PC-3 (cell line): ENCODE measurements at regions not wholly inside any gene's neighbourhood (a gene's known extent, or its start where the extent isn't known, plus 50 kb on each side); places are given as distances from the start of the nearest gene placed in this dataset.

Experiments used
- EZH2 ChIP-seq: fragments of 300-600 bp; sonication (generic); IDR thresholded peaks from one replicate; pipeline ENCODE4 v1.6.1; 2017; ENCODE audit warnings: antibody characterized with exemption, mild to moderate bottlenecking, low read length; ENCODE audit not compliant: unreplicated experiment
- TF ChIP-seq, protein P1 (sequence below): fragments of 300-600 bp; sonication (generic); conservative IDR thresholded peaks from 2 replicates; pipeline ENCODE4 v1.5.1; 2017; ENCODE audit warnings: antibody characterized with exemption, low read depth, mild to moderate bottlenecking, low read length

DNA sequence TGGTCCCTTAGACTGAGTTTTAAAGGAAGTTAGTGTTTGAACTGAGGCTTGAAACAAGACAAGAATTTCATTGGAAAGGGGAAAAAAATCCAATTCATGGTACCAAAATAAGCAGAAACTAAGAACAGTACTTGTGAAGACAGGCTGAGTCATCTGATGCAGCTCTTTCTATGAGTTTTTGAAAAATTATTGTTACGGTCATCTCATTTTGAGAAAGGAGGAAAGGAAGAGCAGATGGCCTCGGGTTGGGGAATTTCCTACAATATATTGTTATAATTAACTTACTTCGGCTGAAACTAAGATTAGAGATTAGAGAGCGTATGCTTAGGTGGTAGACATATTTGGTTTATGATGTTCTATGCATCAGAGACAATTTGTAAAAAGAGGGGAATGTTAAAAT, 2164.8 kb upstream of the AGA start:
- TF ChIP-seq, protein P1, sequence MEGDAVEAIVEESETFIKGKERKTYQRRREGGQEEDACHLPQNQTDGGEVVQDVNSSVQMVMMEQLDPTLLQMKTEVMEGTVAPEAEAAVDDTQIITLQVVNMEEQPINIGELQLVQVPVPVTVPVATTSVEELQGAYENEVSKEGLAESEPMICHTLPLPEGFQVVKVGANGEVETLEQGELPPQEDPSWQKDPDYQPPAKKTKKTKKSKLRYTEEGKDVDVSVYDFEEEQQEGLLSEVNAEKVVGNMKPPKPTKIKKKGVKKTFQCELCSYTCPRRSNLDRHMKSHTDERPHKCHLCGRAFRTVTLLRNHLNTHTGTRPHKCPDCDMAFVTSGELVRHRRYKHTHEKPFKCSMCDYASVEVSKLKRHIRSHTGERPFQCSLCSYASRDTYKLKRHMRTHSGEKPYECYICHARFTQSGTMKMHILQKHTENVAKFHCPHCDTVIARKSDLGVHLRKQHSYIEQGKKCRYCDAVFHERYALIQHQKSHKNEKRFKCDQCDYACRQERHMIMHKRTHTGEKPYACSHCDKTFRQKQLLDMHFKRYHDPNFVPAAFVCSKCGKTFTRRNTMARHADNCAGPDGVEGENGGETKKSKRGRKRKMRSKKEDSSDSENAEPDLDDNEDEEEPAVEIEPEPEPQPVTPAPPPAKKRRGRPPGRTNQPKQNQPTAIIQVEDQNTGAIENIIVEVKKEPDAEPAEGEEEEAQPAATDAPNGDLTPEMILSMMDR: no peak
- no peak for TF ChIP-seq EZH2
